SJSA1 (cell line): ENCODE measurements at regions not wholly inside any gene's neighbourhood (a gene's known extent, or its start where the extent isn't known, plus 50 kb on each side); places are given as distances from the start of the nearest gene placed in this dataset.
A peak's percentile ranks its signal among the peaks of the same experiment; 100 is the strongest.

Source experiments
- DNase-seq, 2 experiments: peaks; one replicate each; pipeline ENCODE4 v3.0.0-alpha.2; 2015 to 2020; ENCODE audit warnings: low spot score in 2 of 2, low read depth in 1 of 2
- H3K27ac ChIP-seq: fragments of 250-450 bp; sonication (Bioruptor Pico); 2 replicates; pipeline ENCODE4 v1.5.1; 2020; ENCODE audit warnings: mild to moderate bottlenecking, moderate library complexity
- H3K27me3 ChIP-seq: fragments of 250-450 bp; sonication (Bioruptor Pico); replicated peaks from 2 replicates; pipeline ENCODE4 v1.5.1; 2020; ENCODE audit warnings: mild to moderate bottlenecking, moderate library complexity
- H3K36me3 ChIP-seq: fragments of 250-450 bp; sonication (Bioruptor Pico); 2 replicates; pipeline ENCODE4 v1.5.1; 2020; ENCODE audit warnings: mild to moderate bottlenecking
- H3K4me1 ChIP-seq: fragments of 250-450 bp; sonication (Bioruptor Pico); replicated peaks from 2 replicates; pipeline ENCODE4 v1.6.1; 2021; ENCODE audit warnings: mild to moderate bottlenecking
- H3K4me3 ChIP-seq: fragments of 250-450 bp; sonication (Bioruptor Pico); 2 replicates; pipeline ENCODE4 v1.5.1; 2020; ENCODE audit warnings: mild to moderate bottlenecking
- H3K9me3 ChIP-seq: fragments of 250-450 bp; sonication (Bioruptor Pico); replicated peaks from 2 replicates; pipeline ENCODE4 v1.5.1; 2020; ENCODE audit warnings: mild to moderate bottlenecking

DNA sequence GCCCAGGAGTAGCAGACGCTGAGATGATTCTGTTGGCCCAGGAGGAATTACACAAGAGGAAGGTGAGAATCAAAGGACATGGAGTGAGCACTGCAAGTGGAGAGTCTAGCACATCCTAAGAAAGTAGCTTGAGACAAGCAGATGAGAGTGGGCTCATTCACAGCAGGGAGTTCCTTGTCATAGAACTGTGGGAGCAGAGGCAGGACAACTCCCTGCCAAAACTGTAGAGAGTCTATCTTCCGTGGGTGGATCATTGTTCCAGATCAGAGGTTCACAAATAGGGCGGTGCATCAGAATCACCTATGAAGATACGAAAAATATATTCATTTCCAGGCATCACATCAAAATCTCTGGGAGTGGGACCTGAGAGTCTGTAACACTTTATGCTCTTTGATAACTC is 288.9 kb upstream of the C16orf82 start:
- no peaks in the 10 kb centered on the region for H3K36me3 ChIP-seq
- no peaks in the 10 kb centered on the region for H3K9me3 ChIP-seq
- H3K27me3 ChIP-seq, result no peaks in the 10 kb centered on the region; the same call in 1 of the 2 replicates
- H3K27ac ChIP-seq, result no peak overlapping the region
- no peaks in the 10 kb centered on the region for H3K4me1 ChIP-seq
- H3K4me3 ChIP-seq, result no peak overlapping the region
- no peak for DNase-seq

DNA sequence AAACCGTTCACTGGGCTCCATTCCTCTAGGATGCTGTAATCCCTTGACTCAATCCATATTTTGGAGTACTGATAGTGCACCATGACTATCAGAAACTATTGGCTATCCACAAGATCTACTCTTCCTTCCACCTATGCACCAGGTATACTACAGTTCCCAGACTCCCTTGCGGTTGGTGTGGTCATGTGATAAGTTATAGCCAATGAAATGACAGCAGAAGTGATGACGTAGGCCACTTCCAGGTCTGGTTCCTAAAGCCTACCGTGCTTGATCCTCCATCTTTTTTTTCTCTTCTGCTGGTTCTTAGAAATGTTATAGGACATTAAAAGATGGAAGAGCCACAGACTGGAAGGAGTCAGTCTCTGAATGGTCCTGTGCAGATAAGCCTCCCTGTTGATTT is 278.8 kb upstream of the C16orf82 start:
- DNase-seq, result no peak

DNA sequence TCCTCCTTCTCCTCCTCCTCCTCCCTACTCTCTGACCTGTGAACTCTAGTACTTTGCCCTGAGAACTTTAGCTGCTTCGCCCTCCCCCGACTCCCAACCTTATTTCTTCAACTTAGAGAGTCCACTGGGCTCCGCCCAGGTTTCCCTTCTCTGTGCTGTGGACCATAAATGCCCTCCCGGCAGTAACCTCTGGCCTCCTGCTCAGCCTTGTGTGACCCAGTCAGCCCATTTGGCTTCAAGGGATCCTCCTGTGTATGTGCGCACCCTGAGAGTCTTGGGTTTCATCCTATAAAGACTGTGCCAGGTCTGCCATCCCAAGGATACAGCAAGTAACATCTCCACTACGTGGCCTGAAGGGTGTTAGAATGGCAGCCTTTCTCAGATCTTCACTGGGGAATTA is 275.6 kb upstream of the C16orf82 start:
- H3K4me3 ChIP-seq, result no peak overlapping the region
- H3K9me3 ChIP-seq, result no peaks in the 10 kb centered on the region
- H3K27me3 ChIP-seq, result 0 out of 2 replicates have a peak, but pooled peaks cover 4% of the 10 kb centered on the region
- H3K36me3 ChIP-seq, result no peaks in the 10 kb centered on the region
- no peak for DNase-seq
- H3K27ac ChIP-seq, result no peak overlapping the region
- H3K4me1 ChIP-seq, result no peaks in the 10 kb centered on the region

More for the DNA sequence above, 278.8 kb upstream of the C16orf82 start:
- no peaks in the 10 kb centered on the region for H3K9me3 ChIP-seq
- no peak overlapping the region for H3K27ac ChIP-seq
- H3K36me3 ChIP-seq, result no peaks in the 10 kb centered on the region
- H3K4me1 ChIP-seq, result no peaks in the 10 kb centered on the region
- no peak overlapping the region for H3K4me3 ChIP-seq
- H3K27me3 ChIP-seq, result no peaks in the 10 kb centered on the region; the same call in 1 of the 2 replicates

DNA sequence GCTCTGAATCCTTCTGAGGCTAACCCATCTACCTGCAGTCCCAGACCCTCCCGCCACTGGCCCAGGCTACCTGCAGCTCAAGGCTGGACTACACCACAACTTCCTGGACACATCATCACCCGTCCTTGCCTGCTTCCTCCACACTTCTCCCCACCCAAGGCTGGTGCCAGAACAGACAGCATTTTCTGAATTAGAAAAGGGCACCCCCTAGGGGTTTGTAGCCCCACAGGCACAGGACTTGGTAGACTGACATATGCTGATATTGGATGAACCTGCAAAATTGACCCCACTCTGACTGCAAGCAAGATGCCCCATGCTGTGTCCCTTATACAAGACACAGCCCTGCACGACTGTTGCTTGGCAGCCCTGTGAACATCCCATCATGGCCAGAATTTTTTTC is 271.5 kb upstream of the C16orf82 start:
- Histone ChIP-seq H3K9me3 (no peaks in the 10 kb centered on the region), H3K4me3 (no peak overlapping the region), H3K27me3 (0 out of 2 replicates have a peak, but pooled peaks cover 4% of the 10 kb centered on the region), H3K4me1 (no peaks in the 10 kb centered on the region), H3K27ac (no peak overlapping the region), H3K36me3 (no peaks in the 10 kb centered on the region)
- DNase-seq, result no peak

DNA sequence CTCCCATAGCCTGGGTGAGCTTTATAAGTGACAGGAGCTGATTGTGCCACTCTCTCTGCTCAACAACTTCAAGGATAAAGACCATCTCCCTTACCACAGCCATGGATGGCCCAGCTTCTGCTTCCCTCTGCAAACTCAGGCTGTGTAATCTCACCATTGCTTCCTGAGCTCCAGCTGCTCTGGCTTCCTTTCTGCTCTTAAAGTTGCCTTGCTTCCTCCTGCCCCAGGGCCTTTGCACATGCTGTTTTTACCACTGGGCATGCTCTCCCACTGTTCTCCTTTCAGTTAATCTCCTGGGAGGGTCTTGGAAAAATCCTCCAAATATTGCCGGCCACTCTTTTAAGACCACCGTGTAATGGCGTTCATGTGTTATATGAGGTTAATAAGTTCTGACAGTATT is 265.1 kb upstream of the C16orf82 start:
- no peaks in the 10 kb centered on the region for H3K4me1 ChIP-seq
- H3K27me3 ChIP-seq, result 0 out of 2 replicates have a peak, but pooled peaks cover 2% of the 10 kb centered on the region
- no peak overlapping the region for H3K4me3 ChIP-seq
- DNase-seq, result no peak
- no peaks in the 10 kb centered on the region for H3K36me3 ChIP-seq
- H3K27ac ChIP-seq, result no peak overlapping the region
- H3K9me3 ChIP-seq, result no peaks in the 10 kb centered on the region

DNA sequence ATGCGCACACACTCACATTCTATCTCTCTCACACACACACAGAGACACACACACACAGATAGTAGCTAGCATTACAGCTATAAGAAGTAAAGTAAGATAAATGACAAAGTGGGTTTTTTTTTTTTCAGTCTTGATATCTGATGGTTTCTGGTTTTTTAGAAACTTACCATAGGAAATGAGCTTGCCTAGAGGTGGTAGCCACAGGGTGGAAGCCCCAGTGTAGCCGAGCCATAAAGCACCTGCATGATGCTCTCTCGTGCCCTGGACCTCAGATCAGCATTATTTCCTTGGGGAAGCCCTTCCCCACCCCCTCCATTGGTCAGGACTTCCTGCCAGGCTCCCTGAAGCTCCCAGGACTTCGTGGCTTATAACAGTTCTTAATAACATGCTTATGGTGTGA is 264.3 kb upstream of the C16orf82 start:
- Histone ChIP-seq H3K4me1 (no peaks in the 10 kb centered on the region), H3K4me3 (no peak overlapping the region), H3K9me3 (no peaks in the 10 kb centered on the region), H3K36me3 (no peaks in the 10 kb centered on the region), H3K27ac (no peak overlapping the region), H3K27me3 (0 out of 2 replicates have a peak, but pooled peaks cover 2% of the 10 kb centered on the region)
- DNase-seq, result no peak

DNA sequence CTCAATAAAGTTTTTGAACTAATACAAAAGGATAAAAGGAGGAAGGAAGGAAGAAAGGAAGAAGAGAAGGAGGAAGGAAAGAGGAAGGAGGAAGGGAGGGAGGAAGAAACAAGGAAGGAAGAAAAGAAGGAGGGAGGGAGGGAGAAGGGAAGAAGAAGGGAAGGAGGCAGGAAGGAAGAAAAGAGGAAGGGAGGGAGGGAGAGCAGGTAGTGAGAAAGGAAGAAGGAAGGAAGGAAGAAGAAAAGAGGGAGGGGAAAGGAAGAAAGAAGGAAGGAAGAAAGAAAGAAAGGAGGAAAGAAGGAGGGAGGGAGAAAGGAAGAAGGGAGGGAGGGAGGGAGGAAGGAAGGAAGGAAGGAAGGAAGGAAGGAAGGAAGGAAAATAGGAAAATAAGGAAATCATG is 263.8 kb upstream of the C16orf82 start:
- Histone ChIP-seq H3K4me3 (no peak overlapping the region), H3K27ac (no peak overlapping the region), H3K36me3 (no peaks in the 10 kb centered on the region), H3K27me3 (0 out of 2 replicates have a peak, but pooled peaks cover 2% of the 10 kb centered on the region), H3K4me1 (no peaks in the 10 kb centered on the region), H3K9me3 (no peaks in the 10 kb centered on the region)
- no peak for DNase-seq

DNA sequence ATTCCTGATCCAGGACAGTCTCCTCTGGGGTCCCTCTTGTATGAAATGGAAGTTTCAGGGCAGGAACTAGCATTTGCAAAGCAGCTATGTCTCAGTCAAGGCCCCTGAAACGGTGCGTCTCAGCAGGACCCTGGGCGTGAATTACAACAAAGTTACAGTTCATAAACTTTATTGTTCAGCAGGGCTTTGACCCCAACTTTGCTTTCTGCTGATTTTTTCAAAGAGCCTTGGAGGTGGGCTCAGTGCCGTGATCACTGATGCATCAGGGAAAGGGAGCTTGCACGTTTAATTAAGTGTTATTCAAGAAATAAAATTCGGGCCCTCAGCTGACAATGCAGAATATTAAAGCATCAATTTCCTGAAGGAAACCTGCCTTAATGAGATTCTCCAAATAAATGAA is 260.1 kb upstream of the C16orf82 start:
- Histone ChIP-seq H3K36me3 (no peaks in the 10 kb centered on the region), H3K9me3 (no peaks in the 10 kb centered on the region), H3K27ac (no peak overlapping the region), H3K27me3 (0 out of 2 replicates have a peak, but pooled peaks cover 5% of the 10 kb centered on the region), H3K4me3 (no peak overlapping the region), H3K4me1 (no peaks in the 10 kb centered on the region)
- no peak for DNase-seq

DNA sequence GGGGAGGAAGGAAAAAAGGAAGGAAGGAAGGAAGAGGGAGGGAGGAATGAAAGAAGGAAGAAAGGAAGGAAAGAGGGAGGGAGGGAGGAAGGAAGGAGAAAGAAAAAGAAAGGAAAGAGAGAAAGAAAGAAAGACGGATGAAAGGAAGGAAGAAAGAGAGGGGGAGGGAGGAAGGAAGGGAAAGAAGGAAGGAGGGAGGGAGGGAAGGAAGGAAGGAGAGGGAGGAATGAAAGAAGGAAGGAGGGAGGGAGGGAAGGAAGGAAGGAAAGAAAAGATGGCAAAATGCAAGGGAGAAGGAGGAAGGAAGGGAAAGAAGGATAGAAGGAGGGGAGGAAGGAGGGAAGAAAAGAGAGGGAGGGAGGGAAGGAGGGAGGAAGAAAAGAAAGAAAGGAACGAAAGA is 257.3 kb upstream of the C16orf82 start:
- no peaks in the 10 kb centered on the region for H3K4me1 ChIP-seq
- no peak overlapping the region for H3K4me3 ChIP-seq
- H3K36me3 ChIP-seq, result no peaks in the 10 kb centered on the region
- DNase-seq, result no peak
- H3K27me3 ChIP-seq, result 0 out of 2 replicates have a peak, but pooled peaks cover 5% of the 10 kb centered on the region
- no peaks in the 10 kb centered on the region for H3K9me3 ChIP-seq
- no peak overlapping the region for H3K27ac ChIP-seq

DNA sequence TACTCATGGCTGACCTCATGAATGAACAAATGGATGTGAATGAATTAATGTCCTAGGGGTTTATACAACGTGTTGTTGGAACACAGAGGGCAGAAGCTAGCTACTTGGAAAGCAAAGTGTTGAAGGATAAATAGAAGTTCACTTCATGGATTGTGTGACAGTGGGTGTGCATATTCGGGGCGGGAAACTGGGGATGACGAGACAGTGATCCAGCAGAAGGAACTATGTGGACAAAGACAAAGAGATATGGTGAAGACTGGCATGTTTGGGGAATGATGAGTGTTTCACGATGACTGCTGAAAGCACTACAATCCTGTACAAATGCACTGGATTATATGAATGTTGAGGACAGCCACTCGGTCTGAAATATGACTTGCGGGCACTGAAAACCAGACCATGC is 250.5 kb upstream of the C16orf82 start:
- Histone ChIP-seq H3K4me1 (peaks cover 12% of the 10 kb centered on the region), H3K9me3 (no peaks in the 10 kb centered on the region), H3K27me3 (0 out of 2 replicates have a peak, but pooled peaks cover 3% of the 10 kb centered on the region), H3K4me3 (no peak overlapping the region), H3K36me3 (no peaks in the 10 kb centered on the region), H3K27ac (no peak overlapping the region)
- no peak for DNase-seq

DNA sequence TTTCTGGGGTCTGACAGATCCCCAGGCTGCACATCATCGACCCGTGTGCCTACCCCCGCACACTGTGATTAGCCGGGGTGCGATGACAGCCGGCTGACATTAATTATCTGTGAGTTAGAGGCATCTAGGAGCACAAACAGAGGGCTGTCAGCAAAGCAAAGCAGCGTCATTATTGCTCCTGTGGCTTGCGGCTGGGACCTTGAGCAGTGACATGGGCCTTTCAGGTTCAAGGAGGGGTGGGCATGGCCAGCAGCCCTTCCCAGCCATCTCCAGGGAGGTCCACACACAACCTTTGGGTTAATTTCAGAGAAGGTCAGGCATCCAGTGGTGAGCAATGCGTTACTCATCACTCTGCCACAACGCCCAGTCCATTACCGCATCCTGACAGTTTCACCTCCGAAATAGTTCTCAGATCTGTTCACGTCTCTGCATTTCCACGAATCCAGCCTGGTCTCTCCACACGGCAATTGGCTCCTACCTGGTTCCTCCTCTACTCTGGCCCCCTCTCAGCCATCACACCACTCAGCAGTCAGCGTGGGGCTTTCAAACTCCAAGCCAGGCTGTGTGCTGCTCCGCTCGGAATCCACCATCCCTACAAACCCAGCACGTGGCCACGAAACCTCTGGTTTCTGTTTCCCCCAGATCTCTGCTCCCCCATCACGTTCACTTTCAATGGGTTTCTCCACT is 249.7 kb upstream of the C16orf82 start:
- peaks cover 12% of the 10 kb centered on the region for H3K4me1 ChIP-seq
- no peak overlapping the region for H3K4me3 ChIP-seq
- no peaks in the 10 kb centered on the region for H3K9me3 ChIP-seq
- 0 out of 2 replicates have a peak, but pooled peaks cover 3% of the 10 kb centered on the region for H3K27me3 ChIP-seq
- H3K27ac ChIP-seq, result no peak overlapping the region
- peak in 1 of 2 experiments; percentile 28 for DNase-seq
- H3K36me3 ChIP-seq, result no peaks in the 10 kb centered on the region

DNA sequence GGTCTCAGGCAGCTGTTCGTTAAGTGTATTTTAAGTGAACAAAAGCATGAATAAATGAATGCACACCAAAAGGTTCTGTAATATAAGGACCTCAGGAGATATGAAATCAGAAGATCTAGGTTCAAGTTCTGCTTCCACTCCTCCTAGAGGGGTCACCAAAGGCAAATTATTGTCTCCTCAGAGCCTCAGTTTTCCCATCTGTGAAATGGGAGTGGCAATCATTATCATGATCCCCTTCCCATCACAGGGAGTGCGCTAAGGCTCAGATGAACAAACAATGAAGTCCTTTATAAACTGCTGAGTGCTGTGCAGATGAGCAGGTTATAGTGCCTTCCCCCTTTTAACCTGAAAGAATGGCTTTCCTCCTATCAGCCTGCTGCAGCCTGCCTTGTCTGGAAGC is 248.3 kb upstream of the C16orf82 start:
- H3K27me3 ChIP-seq, result peaks cover 3% of the 10 kb centered on the region; the same call in 1 of the 2 replicates
- H3K36me3 ChIP-seq, result no peaks in the 10 kb centered on the region
- no peak overlapping the region for H3K27ac ChIP-seq
- no peak overlapping the region for H3K4me3 ChIP-seq
- no peaks in the 10 kb centered on the region for H3K9me3 ChIP-seq
- H3K4me1 ChIP-seq, result peaks cover 12% of the 10 kb centered on the region
- DNase-seq, result no peak

DNA sequence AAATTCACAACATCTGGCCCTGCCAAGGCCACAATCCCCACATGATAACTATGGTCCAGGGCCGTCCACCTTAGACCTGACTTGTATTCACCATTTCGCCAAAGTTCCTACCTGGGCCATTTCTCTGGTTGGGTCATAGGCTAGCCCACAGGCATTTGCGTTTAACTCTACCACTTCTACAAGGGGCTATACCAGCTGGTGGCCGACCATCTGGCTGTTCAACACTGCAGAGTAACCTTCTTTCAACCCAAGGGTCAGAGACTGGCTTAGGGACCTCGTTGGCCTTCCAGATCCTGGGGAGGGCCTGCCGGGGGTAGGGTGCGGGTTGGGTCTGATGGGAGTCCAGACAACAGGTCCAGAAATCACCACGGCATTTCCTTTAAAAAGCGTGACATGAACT is 242.3 kb upstream of the C16orf82 start:
- Histone ChIP-seq H3K27ac (no peak overlapping the region), H3K4me3 (no peak overlapping the region), H3K9me3 (no peaks in the 10 kb centered on the region), H3K27me3 (peaks cover 27% of the 10 kb centered on the region), H3K4me1 (no peaks in the 10 kb centered on the region), H3K36me3 (no peaks in the 10 kb centered on the region)
- no peak for DNase-seq

DNA sequence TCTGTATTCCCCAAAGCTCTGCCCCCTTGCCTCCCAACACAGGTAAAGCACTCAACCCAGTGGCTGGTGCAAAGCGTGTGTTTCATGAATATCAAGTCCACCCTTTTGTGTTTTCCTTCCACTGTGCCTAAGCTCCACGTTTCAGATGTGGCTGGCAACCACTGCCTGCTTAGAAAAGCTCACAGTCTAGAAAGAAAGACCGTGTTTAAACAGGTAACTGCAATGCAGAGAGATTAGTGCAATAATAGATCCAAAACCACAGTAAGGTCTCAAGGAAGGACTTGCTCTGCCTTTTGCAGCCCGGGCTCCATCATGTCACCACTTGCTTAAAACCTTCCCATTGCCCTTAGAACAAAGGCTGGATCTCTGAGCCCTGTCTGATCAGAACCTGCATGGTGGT is 240.2 kb upstream of the C16orf82 start:
- peaks cover 27% of the 10 kb centered on the region for H3K27me3 ChIP-seq
- no peak overlapping the region for H3K4me3 ChIP-seq
- no peak for DNase-seq
- H3K27ac ChIP-seq, result no peak overlapping the region
- no peaks in the 10 kb centered on the region for H3K9me3 ChIP-seq
- H3K4me1 ChIP-seq, result no peaks in the 10 kb centered on the region
- H3K36me3 ChIP-seq, result no peaks in the 10 kb centered on the region

DNA sequence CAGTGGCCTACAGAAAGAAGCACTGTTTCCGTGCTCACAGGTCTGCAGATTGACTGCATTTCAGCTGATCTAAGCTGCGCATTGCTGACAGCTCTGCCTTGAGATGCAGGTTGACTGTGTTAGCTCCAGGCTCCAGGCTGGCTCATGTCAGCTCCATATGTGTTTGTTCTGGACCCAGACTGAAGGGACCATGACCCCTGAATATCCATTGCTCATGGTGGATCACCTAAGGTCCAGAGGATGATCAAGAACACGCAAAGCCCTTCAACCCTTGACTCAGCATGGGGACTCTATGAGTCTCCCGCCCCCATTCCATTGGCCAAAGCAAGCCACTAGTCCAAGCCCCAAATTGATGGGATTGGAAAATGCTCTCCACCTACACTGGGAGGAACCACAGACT is 239.3 kb upstream of the C16orf82 start:
- peaks cover 27% of the 10 kb centered on the region for H3K27me3 ChIP-seq
- no peak overlapping the region for H3K27ac ChIP-seq
- H3K4me1 ChIP-seq, result no peaks in the 10 kb centered on the region

More for the DNA sequence above, 239.3 kb upstream of the C16orf82 start:
- H3K4me3 ChIP-seq, result no peak overlapping the region
- H3K9me3 ChIP-seq, result no peaks in the 10 kb centered on the region
- DNase-seq, result no peak
- no peaks in the 10 kb centered on the region for H3K36me3 ChIP-seq
